Kidney epithelial cell (primary cell): ENCODE measurements at regions not wholly inside any gene's neighbourhood (a gene's known extent, or its start where the extent isn't known, plus 50 kb on each side); places are given as distances from the start of the nearest gene placed in this dataset.
"Not testable (repeated sequence)": the region's sequence is repeated elsewhere in the genome, so short reads cannot be mapped to it uniquely, and the experiment has no call there.

ENCODE experiments used
- DNase-seq: peaks from one replicate; pipeline ENCODE4 v3.0.0-alpha.2; 2010; ENCODE audit warnings: low read depth
- H3K27me3 ChIP-seq: 2 replicates; pipeline ENCODE4 v1.6.0; 2011; ENCODE audit warnings: low read length; ENCODE audit not compliant: control insufficient read depth, insufficient read depth
- H3K36me3 ChIP-seq: 2 replicates; pipeline ENCODE4 v1.5.1; 2011; ENCODE audit warnings: low read length; ENCODE audit not compliant: control insufficient read depth, insufficient read depth
- H3K4me3 ChIP-seq: 2 replicates; pipeline ENCODE4 v1.5.1; 2011; ENCODE audit warnings: low read depth, mild to moderate bottlenecking, control low read depth, low read length
- TF ChIP-seq, protein P1 (sequence below): IDR thresholded peaks from 2 replicates; pipeline ENCODE4 v1.5.1; 2011; ENCODE audit warnings: mild to moderate bottlenecking, moderate library complexity, low read length, control low read depth, inconsistent platforms; ENCODE audit not compliant: insufficient read depth, poor library complexity, severe bottlenecking

GRCh38 chr11:93054881-93055280, 85.4 kb downstream of the MTNR1B start:
- TF ChIP-seq, protein P1, sequence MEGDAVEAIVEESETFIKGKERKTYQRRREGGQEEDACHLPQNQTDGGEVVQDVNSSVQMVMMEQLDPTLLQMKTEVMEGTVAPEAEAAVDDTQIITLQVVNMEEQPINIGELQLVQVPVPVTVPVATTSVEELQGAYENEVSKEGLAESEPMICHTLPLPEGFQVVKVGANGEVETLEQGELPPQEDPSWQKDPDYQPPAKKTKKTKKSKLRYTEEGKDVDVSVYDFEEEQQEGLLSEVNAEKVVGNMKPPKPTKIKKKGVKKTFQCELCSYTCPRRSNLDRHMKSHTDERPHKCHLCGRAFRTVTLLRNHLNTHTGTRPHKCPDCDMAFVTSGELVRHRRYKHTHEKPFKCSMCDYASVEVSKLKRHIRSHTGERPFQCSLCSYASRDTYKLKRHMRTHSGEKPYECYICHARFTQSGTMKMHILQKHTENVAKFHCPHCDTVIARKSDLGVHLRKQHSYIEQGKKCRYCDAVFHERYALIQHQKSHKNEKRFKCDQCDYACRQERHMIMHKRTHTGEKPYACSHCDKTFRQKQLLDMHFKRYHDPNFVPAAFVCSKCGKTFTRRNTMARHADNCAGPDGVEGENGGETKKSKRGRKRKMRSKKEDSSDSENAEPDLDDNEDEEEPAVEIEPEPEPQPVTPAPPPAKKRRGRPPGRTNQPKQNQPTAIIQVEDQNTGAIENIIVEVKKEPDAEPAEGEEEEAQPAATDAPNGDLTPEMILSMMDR: no peak
- Histone ChIP-seq H3K36me3 (no peaks in the 10 kb centered on the region), H3K27me3 (no peaks in the 10 kb centered on the region), H3K4me3 (no peak overlapping the region)
- DNase-seq: peak; percentile 85

GRCh38 chr11:93059117-93059957, 89.9 kb downstream of the MTNR1B start:
- Histone ChIP-seq H3K4me3 (no peak overlapping the region), H3K36me3 (no peaks in the 10 kb centered on the region), H3K27me3 (no peaks in the 10 kb centered on the region)
- no peak for DNase-seq
- TF ChIP-seq, protein P1: no peak

DNA sequence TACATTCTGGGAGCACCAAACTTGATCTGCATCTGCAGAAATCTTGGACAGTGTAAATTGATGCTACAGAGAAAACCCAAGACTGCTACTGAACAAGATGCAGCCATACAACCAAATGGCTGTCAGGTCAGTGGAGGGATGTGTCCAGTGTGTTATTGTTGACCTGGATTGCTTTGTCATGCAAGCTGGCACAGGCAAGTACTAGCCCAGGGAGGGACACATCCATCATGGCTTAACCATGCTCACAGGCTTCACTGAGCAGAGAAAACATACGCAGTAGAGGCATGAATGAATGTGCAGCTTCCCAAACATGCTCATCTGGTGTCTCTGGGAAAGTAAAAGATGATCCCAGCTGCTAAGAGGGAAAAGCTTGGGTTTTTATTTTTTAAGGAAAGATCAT, 93.6 kb downstream of the MTNR1B start:
- TF ChIP-seq, protein P1: no peak
- Histone ChIP-seq H3K27me3 (no peaks in the 10 kb centered on the region), H3K36me3 (no peaks in the 10 kb centered on the region), H3K4me3 (no peak overlapping the region)
- DNase-seq: peak; percentile 47

DNA sequence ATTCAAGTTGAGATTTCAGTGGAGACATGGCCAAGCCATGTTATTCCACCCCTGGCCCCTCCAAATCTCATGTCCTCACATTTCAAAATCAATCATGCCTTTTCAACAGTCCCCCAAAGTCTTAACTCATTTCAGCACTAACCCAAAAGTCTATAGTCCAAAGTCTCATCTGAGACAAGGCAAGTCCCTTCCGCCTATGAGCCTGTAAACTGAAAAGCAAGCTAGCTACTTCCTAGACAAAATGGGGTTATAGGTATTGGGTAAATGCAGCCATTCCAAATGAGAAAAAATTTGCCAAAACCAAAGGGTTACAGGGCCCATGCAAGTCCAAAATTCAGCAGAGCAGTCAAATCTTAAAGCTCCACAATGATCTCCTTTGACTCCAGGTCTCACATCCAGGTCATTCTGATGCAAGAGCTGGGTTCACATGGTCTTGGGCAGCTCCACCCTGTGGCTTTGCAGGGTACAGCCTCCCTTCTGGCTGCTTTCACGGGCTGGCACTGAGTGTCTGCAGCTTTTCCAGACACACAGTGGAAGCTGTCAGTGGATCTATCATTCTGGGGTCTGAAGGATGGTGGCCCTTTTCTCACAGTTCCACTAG, 95.7 kb downstream of the MTNR1B start:
- not testable (repeated sequence) for H3K36me3 ChIP-seq, DNase-seq, H3K27me3 ChIP-seq, H3K4me3 ChIP-seq
- TF ChIP-seq, protein P1: peak; percentile 18

DNA sequence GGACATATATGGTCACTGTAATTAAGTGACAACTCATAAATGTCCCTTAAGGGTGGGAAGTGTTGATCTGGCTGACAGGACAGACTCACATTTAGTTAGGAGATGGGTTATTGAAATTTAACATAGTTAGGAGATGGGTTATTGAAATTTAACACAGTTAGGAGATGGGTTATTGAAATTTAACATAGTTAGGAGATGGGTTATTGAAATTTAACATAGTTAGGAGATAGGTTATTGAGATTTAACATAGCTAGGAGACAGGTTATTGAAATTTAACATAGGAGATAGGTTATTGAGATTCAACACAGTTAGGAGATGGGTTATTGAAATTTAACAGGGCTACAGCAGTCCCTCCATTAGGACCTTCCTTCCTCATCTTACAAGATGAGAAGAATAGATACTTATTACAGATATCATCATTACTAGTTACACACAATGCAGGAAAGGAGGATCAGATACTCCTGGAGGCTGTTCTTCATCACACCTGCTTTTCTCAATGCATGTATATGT, 98.5 kb downstream of the MTNR1B start:
- TF ChIP-seq, protein P1: no peak
- Histone ChIP-seq H3K27me3 (no peaks in the 10 kb centered on the region), H3K36me3 (no peaks in the 10 kb centered on the region), H3K4me3 (no peak overlapping the region)
- DNase-seq: no peak
